ENCODE measurements at regions not wholly inside any gene's neighbourhood (a gene's known extent, or its start where the extent isn't known, plus 50 kb on each side); places are given as distances from the start of the nearest gene placed in this dataset.
"Not testable (repeated sequence)": the region's sequence is repeated elsewhere in the genome, so short reads cannot be mapped to it uniquely, and the experiment has no call there.

DNA sequence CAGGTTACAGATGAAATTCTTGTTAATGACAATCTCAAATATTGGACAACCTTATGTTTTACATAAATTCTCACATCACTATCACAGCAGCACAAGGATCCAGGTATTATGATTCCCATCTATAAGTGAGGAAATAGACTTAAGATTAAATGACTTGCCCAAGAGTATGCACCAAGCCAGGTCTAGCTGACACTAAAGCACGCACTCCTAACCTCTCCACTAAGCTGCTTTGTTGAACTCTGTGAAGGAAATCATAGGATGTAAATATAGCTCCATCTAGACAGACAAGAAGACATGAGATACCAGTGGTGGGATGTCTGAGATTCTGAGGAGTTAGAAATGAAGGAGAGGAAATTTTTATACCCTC, 87.9 kb downstream of the PHLDA1 start:
- Mint-ChIP-seq H3K4me1 (peaks cover 14 to 21% (median 19%) of the 10 kb centered on the region in 4 donors), H3K27me3 (no peaks in the 10 kb centered on the region), H3K27ac (peak overlapping the region; percentile 79 to 93 (median 87)), H3K9me3 (no peaks in the 10 kb centered on the region), H3K36me3 (no peaks in the 10 kb centered on the region), H3K4me3 (peak overlapping the region in 1 of 8 donors; percentile 78)
- no peak for DNase-seq
- ChIA-PET CTCF (ENCODE audit: partially characterized antibody) (interaction anchor here (1.1 to 1.2 kb wide), 2 partner anchors 86 to 88 kb away, joined by 3 read pairs; partner anchors contain the start of gene PHLDA1), POLR2A (ENCODE audit: partially characterized antibody) (interaction anchor here (0.6 to 2.6 kb wide), 6 partner anchors 25 to 146 kb away, joined by 3 to 28 read pairs (median 4); partner anchors contain the start of gene PHLDA1)
- H3K4me3 ChIP-seq (ENCODE audit: low read length in 2 of 2), result no peak overlapping the region
- intact Hi-C loops (cut with micrococcal nuclease), result loop anchor here (1.0 kb wide), 3 partner anchors 9 to 77 kb away; no protein-coding TSS in a partner anchor
- no peaks in the 10 kb centered on the region for H3K27me3 ChIP-seq (ENCODE audit: insufficient read depth, low read length)
- no peaks in the 10 kb centered on the region for H3K9me3 ChIP-seq (ENCODE audit: control insufficient read depth in 1 of 2, low read length in 2 of 2)
- H3K4me1 ChIP-seq (ENCODE audit: insufficient read depth, low read length), result peaks cover 20% of the 10 kb centered on the region
- no peaks in the 10 kb centered on the region for H3K36me3 ChIP-seq (ENCODE audit: insufficient read depth, low read length)
- H3K27ac ChIP-seq (ENCODE audit: low read depth, low read length), result peak overlapping the region; percentile 22

DNA sequence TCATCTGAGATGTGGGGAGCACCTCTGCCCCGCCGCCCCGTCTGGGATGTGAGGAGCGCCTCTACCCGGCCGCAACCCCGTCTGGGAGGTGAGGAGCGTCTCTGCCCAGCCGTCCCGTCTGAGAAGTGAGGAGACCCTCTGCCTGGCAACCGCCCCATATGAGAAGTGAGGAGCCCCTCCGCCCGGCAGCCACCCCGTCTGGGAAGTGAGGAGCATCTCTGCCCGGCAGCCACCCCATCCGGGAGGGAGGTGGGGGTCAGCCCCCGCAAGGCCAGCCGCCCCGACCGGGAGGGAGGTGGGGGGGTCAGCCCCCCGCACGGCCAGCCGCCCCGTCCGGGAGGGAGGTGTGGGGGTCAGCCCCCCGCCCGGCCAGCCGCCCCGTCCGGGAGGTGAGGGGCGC, 89.9 kb downstream of the PHLDA1 start:
- H3K9me3 Mint-ChIP-seq; H3K27ac Mint-ChIP-seq; CTCF ChIA-PET (ENCODE audit: partially characterized antibody): not testable (repeated sequence)

GRCh38 chr12:75939016-75939642, 92.4 kb downstream of the PHLDA1 start:
- intact Hi-C loops (cut with micrococcal nuclease), result no loop called here
- no peak for DNase-seq
- no peak overlapping the region for H3K4me3 Mint-ChIP-seq

More for the DNA sequence above, 89.9 kb downstream of the PHLDA1 start:
- intact Hi-C loops (cut with micrococcal nuclease); H3K36me3 ChIP-seq (ENCODE audit: insufficient read depth, low read length); H3K27me3 Mint-ChIP-seq; H3K27me3 ChIP-seq (ENCODE audit: insufficient read depth, low read length); DNase-seq; H3K4me3 ChIP-seq (ENCODE audit: low read length in 2 of 2); POLR2A ChIA-PET (ENCODE audit: partially characterized antibody); H3K9me3 ChIP-seq (ENCODE audit: control insufficient read depth in 1 of 2, low read length in 2 of 2); H3K27ac ChIP-seq (ENCODE audit: low read depth, low read length); H3K36me3 Mint-ChIP-seq; H3K4me3 Mint-ChIP-seq: not testable (repeated sequence)
- peaks cover 20% of the 10 kb centered on the region for H3K4me1 ChIP-seq (ENCODE audit: insufficient read depth, low read length)
- peaks cover 14 to 21% (median 19%) of the 10 kb centered on the region in 4 donors for H3K4me1 Mint-ChIP-seq

DNA sequence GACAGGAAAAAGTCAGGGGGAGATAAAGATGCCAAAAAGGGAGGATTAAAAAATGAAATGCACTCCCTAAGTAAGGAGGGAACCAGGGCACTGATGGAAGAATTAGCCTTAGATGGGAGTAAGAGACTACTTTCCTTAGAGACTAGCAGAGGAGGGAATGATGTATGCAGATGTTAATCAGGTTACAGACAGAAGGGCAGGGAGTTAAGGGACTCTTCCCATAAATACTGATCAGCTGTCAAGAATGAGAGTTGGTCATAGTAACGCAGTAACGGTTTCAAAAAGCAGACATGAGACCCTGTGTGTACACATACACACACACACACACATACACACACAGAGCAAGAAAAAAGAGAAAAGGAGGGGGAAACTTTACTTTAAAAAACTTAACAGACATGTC, 93.4 kb downstream of the PHLDA1 start:
- DNase-seq, result no peak
- peaks cover 23% of the 10 kb centered on the region for H3K4me1 ChIP-seq (ENCODE audit: insufficient read depth, low read length)
- intact Hi-C loops (cut with micrococcal nuclease), result no loop called here
- no peaks in the 10 kb centered on the region for H3K9me3 Mint-ChIP-seq
- no peak overlapping the region for H3K27ac Mint-ChIP-seq
- H3K9me3 ChIP-seq (ENCODE audit: control insufficient read depth in 1 of 2, low read length in 2 of 2), result no peaks in the 10 kb centered on the region
- peaks cover 8 to 18% (median 9%) of the 10 kb centered on the region in 4 donors for H3K4me1 Mint-ChIP-seq
- ChIA-PET CTCF (ENCODE audit: partially characterized antibody) (no interaction called here), POLR2A (ENCODE audit: partially characterized antibody) (interaction anchor here (5.0 kb wide), 1 partner anchor 93 kb away, joined by 29 read pairs; the partner anchor contains the start of gene PHLDA1)
- no peaks in the 10 kb centered on the region for H3K36me3 ChIP-seq (ENCODE audit: insufficient read depth, low read length)
- no peak overlapping the region for H3K4me3 Mint-ChIP-seq
- H3K27me3 ChIP-seq (ENCODE audit: insufficient read depth, low read length), result no peaks in the 10 kb centered on the region
- no peak overlapping the region for H3K4me3 ChIP-seq (ENCODE audit: low read length in 2 of 2)
- no peaks in the 10 kb centered on the region for H3K27me3 Mint-ChIP-seq
- H3K36me3 Mint-ChIP-seq, result no peaks in the 10 kb centered on the region
- no peak overlapping the region for H3K27ac ChIP-seq (ENCODE audit: low read depth, low read length)

More at GRCh38 chr12:75939016-75939642, 92.4 kb downstream of the PHLDA1 start:
- ChIA-PET POLR2A (ENCODE audit: partially characterized antibody) (no interaction called here), CTCF (ENCODE audit: partially characterized antibody) (interaction anchor here (0.8 kb wide), 1 partner anchor 60 kb away, joined by 4 read pairs; no protein-coding TSS in a partner anchor)
- H3K4me3 ChIP-seq (ENCODE audit: low read length in 2 of 2), result no peak overlapping the region
- peaks cover 23% of the 10 kb centered on the region for H3K4me1 ChIP-seq (ENCODE audit: insufficient read depth, low read length)
- H3K4me1 Mint-ChIP-seq, result peaks cover 12 to 20% (median 14%) of the 10 kb centered on the region in 4 donors
- no peaks in the 10 kb centered on the region for H3K27me3 Mint-ChIP-seq
- H3K36me3 ChIP-seq (ENCODE audit: insufficient read depth, low read length), result no peaks in the 10 kb centered on the region
- H3K27ac Mint-ChIP-seq, result no peak overlapping the region
- H3K9me3 ChIP-seq (ENCODE audit: control insufficient read depth in 1 of 2, low read length in 2 of 2), result no peaks in the 10 kb centered on the region
- no peak overlapping the region for H3K27ac ChIP-seq (ENCODE audit: low read depth, low read length)
- no peaks in the 10 kb centered on the region for H3K36me3 Mint-ChIP-seq
- no peaks in the 10 kb centered on the region for H3K9me3 Mint-ChIP-seq
- H3K27me3 ChIP-seq (ENCODE audit: insufficient read depth, low read length), result no peaks in the 10 kb centered on the region

DNA sequence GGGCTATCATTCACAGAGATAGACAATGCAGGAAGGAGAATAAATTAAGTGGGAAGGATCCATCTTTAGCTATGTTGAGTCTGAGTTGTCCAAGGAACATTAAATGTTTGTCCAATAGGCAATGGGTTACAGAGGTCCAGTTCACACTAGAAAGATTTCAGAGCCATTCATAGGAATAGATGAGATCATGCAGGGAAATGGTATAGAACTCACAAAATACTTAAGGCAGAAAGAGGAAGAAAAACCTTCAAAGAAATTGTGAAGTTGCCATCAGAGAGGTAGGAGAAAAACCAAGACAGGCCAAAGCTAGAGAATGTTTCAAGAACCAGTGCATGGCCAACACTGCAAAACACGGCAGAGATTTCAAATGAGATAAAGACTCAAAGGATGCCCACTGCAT, 94.1 kb downstream of the PHLDA1 start:
- CTCF ChIA-PET (ENCODE audit: partially characterized antibody), result interaction anchor here (1.0 kb wide), 1 partner anchor 94 kb away, joined by 4 read pairs; the partner anchor contains the start of gene PHLDA1
- Mint-ChIP-seq H3K4me3 (no peak overlapping the region), H3K27ac (no peak overlapping the region), H3K36me3 (no peaks in the 10 kb centered on the region), H3K27me3 (no peaks in the 10 kb centered on the region), H3K4me1 (peaks cover 8 to 18% (median 9%) of the 10 kb centered on the region in 4 donors), H3K9me3 (no peaks in the 10 kb centered on the region)
- POLR2A ChIA-PET (ENCODE audit: partially characterized antibody), result interaction anchor here (5.0 kb wide), 1 partner anchor 94 kb away, joined by 29 read pairs; the partner anchor contains the start of gene PHLDA1
- no peak for DNase-seq
- Histone ChIP-seq H3K27me3 (ENCODE audit: insufficient read depth, low read length) (no peaks in the 10 kb centered on the region), H3K4me3 (ENCODE audit: low read length in 2 of 2) (no peak overlapping the region), H3K9me3 (ENCODE audit: control insufficient read depth in 1 of 2, low read length in 2 of 2) (no peaks in the 10 kb centered on the region), H3K36me3 (ENCODE audit: insufficient read depth, low read length) (no peaks in the 10 kb centered on the region), H3K27ac (ENCODE audit: low read depth, low read length) (no peak overlapping the region), H3K4me1 (ENCODE audit: insufficient read depth, low read length) (peaks cover 23% of the 10 kb centered on the region)
- intact Hi-C loops (cut with micrococcal nuclease), result no loop called here

- Histone ChIP-seq H3K4me1 (ENCODE audit: insufficient read depth, low read length) (peaks cover 23% of the 10 kb centered on the region), H3K9me3 (ENCODE audit: control insufficient read depth in 1 of 2, low read length in 2 of 2) (no peaks in the 10 kb centered on the region), H3K36me3 (ENCODE audit: insufficient read depth, low read length) (no peaks in the 10 kb centered on the region), H3K27me3 (ENCODE audit: insufficient read depth, low read length) (no peaks in the 10 kb centered on the region), H3K4me3 (ENCODE audit: low read length in 2 of 2) (no peak overlapping the region), H3K27ac (ENCODE audit: low read depth, low read length) (no peak overlapping the region)
- CTCF ChIA-PET (ENCODE audit: partially characterized antibody), result interaction anchor here (1.0 to 1.3 kb wide), 2 partner anchors 31 to 95 kb away, joined by 3 to 4 read pairs; partner anchors contain the start of gene PHLDA1
- DNase-seq, result no peak
- no peaks in the 10 kb centered on the region for H3K9me3 Mint-ChIP-seq
- no peak overlapping the region for H3K27ac Mint-ChIP-seq
- H3K36me3 Mint-ChIP-seq, result no peaks in the 10 kb centered on the region
- peaks cover 8 to 18% (median 9%) of the 10 kb centered on the region in 4 donors for H3K4me1 Mint-ChIP-seq
- H3K4me3 Mint-ChIP-seq, result no peak overlapping the region
- intact Hi-C loops (cut with micrococcal nuclease), result no loop called here
- no peaks in the 10 kb centered on the region for H3K27me3 Mint-ChIP-seq
- POLR2A ChIA-PET (ENCODE audit: partially characterized antibody), result interaction anchor here (5.0 kb wide), 1 partner anchor 94 kb away, joined by 29 read pairs; the partner anchor contains the start of gene PHLDA1
Measured at GRCh38 chr12:75936515-75937440, 94.8 kb downstream of the PHLDA1 start.
